Uterus (tissue), 2 donors: ENCODE measurements at regions not wholly inside any gene's neighbourhood (a gene's known extent, or its start where the extent isn't known, plus 50 kb on each side); places are given as distances from the start of the nearest gene placed in this dataset.

Source experiments
- POLR2A ChIP-seq, 2 donors: fragments of 450-650 bp; IDR thresholded peaks; one replicate each; pipeline ENCODE4 v1.6.1; 2016; ENCODE audit warnings: antibody characterized with exemption in 2 of 2, mild to moderate bottlenecking in 1 of 2, moderate library complexity in 1 of 2
- TF ChIP-seq, protein P1 (sequence below), 4 experiments: fragments of 200-600 bp in 2 of 4; fragments of 450-650 bp in 2 of 4; sonication (generic) in 2 of 4; IDR thresholded peaks; one replicate each; pipeline ENCODE4 v1.5.1; 2016 to 2019; ENCODE audit warnings: antibody characterized with exemption in 4 of 4, mild to moderate bottlenecking in 2 of 4, moderate library complexity in 1 of 4

DNA sequence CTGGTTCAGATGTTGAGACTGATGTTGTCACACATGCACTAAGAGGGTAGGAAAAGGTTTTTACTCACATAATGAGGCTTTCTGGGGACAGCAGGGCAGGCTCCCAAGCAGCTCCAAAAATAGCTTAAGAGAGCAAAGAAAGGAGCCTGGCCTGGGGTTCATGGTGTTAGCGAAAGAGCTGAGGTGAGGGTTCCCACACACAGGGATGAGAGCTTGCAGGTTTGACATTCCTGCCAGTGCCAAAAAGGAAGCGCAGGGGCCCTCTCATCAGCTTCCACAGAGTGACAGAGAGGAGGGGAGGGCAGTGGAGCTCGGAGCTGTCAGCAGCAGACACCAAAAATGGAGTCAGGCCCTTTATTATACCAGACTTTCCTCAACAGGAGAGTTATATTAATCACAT is 65.5 kb upstream of the FAM216B start:
- TF ChIP-seq, protein P1, sequence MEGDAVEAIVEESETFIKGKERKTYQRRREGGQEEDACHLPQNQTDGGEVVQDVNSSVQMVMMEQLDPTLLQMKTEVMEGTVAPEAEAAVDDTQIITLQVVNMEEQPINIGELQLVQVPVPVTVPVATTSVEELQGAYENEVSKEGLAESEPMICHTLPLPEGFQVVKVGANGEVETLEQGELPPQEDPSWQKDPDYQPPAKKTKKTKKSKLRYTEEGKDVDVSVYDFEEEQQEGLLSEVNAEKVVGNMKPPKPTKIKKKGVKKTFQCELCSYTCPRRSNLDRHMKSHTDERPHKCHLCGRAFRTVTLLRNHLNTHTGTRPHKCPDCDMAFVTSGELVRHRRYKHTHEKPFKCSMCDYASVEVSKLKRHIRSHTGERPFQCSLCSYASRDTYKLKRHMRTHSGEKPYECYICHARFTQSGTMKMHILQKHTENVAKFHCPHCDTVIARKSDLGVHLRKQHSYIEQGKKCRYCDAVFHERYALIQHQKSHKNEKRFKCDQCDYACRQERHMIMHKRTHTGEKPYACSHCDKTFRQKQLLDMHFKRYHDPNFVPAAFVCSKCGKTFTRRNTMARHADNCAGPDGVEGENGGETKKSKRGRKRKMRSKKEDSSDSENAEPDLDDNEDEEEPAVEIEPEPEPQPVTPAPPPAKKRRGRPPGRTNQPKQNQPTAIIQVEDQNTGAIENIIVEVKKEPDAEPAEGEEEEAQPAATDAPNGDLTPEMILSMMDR (IDR thresholded peaks at IDR 0.05), result no peak
- TF ChIP-seq POLR2A (IDR thresholded peaks at IDR 0.05), result no peak
